ENCODE measurements at regions not wholly inside any gene's neighbourhood (a gene's known extent, or its start where the extent isn't known, plus 50 kb on each side); places are given as distances from the start of the nearest gene placed in this dataset.

DNA sequence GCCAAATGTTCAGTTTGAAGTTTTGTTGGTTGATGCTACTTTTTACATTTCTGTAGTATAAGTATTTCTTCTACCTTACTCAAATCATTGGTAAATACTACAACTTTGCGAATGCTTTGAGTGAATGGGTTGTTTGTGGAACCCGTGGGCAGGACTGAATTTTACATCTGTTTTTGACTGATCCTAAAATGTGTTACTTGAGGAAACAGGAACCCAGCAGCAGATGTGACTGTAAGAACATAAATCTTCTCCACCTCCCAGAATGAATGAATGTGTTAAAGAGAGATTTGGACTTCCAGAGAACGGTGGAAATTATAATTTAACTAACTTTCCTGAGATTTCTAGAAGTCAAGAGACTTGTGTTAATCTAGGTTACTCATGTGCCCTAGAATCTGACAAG lies 728.5 kb upstream of the MARCKS start:
- no peak overlapping the region for H3K4me3 ChIP-seq (ENCODE audit: low read depth, low read length)
- DNase-seq (ENCODE audit: low read depth): no peak
- POLR2A ChIA-PET: no interaction called here
- TF ChIP-seq, protein P1, sequence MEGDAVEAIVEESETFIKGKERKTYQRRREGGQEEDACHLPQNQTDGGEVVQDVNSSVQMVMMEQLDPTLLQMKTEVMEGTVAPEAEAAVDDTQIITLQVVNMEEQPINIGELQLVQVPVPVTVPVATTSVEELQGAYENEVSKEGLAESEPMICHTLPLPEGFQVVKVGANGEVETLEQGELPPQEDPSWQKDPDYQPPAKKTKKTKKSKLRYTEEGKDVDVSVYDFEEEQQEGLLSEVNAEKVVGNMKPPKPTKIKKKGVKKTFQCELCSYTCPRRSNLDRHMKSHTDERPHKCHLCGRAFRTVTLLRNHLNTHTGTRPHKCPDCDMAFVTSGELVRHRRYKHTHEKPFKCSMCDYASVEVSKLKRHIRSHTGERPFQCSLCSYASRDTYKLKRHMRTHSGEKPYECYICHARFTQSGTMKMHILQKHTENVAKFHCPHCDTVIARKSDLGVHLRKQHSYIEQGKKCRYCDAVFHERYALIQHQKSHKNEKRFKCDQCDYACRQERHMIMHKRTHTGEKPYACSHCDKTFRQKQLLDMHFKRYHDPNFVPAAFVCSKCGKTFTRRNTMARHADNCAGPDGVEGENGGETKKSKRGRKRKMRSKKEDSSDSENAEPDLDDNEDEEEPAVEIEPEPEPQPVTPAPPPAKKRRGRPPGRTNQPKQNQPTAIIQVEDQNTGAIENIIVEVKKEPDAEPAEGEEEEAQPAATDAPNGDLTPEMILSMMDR (IDR thresholded peaks at IDR 0.05; ENCODE audit: insufficient read depth, low read depth, low read length): no peak
- no peaks in the 10 kb centered on the region for H3K27me3 ChIP-seq (ENCODE audit: control insufficient read depth, insufficient read depth, low read length)
- CTCF ChIA-PET: no interaction called here
- H3K36me3 ChIP-seq (ENCODE audit: control insufficient read depth, insufficient read depth, low read length): no peaks in the 10 kb centered on the region

DNA sequence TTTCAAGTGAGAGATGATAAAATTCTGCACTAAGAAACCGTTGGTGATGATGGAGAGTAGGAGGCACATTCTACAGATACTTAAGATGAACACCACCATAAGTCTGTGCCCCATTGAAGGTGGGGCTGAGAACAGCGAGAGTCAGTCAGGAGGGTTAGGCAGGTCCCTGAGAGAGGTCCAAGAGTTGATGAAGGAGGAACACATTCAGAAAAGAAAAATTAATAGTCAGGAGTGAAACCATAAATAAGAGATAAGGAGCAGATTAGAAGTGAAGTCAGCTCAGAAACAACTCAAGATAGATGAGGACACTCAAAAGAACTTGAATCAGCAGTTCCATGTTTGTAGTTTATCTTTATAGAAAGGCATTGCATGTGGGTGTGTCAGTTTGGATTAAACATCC lies 727.2 kb upstream of the MARCKS start:
- POLR2A ChIA-PET: no interaction called here
- H3K36me3 ChIP-seq (ENCODE audit: control insufficient read depth, insufficient read depth, low read length): no peaks in the 10 kb centered on the region

DNA sequence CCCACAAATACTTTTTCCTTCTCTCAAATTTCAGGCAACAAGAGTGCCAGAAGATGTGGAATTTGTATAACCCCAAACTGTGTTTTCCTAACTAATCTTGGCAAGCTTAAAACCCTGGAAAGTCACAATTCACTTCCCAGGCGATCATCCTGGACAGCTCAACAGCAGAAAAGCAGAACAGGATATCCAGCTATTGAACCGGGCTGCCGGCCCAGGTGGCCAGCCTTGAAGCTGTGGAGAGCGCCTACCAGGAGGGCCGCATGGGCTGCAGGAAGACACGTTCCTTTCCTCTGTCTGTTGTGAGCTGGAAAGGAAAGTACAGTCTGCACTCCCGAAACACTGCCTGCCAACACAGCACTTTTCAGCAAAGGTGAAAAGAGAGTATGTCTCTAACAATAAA lies 719.7 kb upstream of the MARCKS start:
- CTCF ChIA-PET: no interaction called here
- Histone ChIP-seq H3K4me3 (ENCODE audit: low read depth, low read length) (no peak overlapping the region), H3K27me3 (ENCODE audit: control insufficient read depth, insufficient read depth, low read length) (no peaks in the 10 kb centered on the region), H3K36me3 (ENCODE audit: control insufficient read depth, insufficient read depth, low read length) (no peaks in the 10 kb centered on the region)
- no peak for DNase-seq (ENCODE audit: low read depth)
- POLR2A ChIA-PET: no interaction called here
- TF ChIP-seq, protein P1 (IDR thresholded peaks at IDR 0.05; ENCODE audit: insufficient read depth, low read depth, low read length): no peak

More for the DNA sequence above, 727.2 kb upstream of the MARCKS start:
- no peak for DNase-seq (ENCODE audit: low read depth)
- Histone ChIP-seq H3K27me3 (ENCODE audit: control insufficient read depth, insufficient read depth, low read length) (no peaks in the 10 kb centered on the region), H3K4me3 (ENCODE audit: low read depth, low read length) (no peak overlapping the region)
- CTCF ChIA-PET: interaction anchor here (1.8 kb wide), 1 partner anchor 9 kb away, joined by 4 read pairs; no protein-coding TSS in a partner anchor
- TF ChIP-seq, protein P1 (IDR thresholded peaks at IDR 0.05; ENCODE audit: insufficient read depth, low read depth, low read length): no peak

DNA sequence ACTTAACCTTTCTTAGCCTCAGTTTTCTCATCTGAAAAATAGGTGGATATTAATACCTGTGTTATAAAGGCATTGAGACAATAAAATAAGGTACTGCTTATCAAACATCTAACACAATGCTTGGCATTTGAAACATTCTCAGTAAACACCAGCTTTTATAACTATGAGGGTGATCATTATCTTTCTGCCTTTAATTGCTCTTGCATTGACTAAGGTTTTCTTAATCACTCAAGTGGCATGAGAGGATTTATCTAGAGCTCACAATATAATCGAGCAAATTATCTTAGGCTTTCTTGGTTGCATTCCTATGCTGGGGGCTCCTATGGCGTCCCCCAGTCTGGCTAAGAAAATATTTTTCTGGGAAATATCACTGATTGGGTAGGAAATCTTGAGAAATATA lies 716.4 kb upstream of the MARCKS start:
- POLR2A ChIA-PET: no interaction called here
- Histone ChIP-seq H3K4me3 (ENCODE audit: low read depth, low read length) (no peak overlapping the region), H3K27me3 (ENCODE audit: control insufficient read depth, insufficient read depth, low read length) (no peaks in the 10 kb centered on the region), H3K36me3 (ENCODE audit: control insufficient read depth, insufficient read depth, low read length) (no peaks in the 10 kb centered on the region)
- TF ChIP-seq, protein P1 (IDR thresholded peaks at IDR 0.05; ENCODE audit: insufficient read depth, low read depth, low read length): no peak
- DNase-seq (ENCODE audit: low read depth): no peak
- CTCF ChIA-PET: no interaction called here

DNA sequence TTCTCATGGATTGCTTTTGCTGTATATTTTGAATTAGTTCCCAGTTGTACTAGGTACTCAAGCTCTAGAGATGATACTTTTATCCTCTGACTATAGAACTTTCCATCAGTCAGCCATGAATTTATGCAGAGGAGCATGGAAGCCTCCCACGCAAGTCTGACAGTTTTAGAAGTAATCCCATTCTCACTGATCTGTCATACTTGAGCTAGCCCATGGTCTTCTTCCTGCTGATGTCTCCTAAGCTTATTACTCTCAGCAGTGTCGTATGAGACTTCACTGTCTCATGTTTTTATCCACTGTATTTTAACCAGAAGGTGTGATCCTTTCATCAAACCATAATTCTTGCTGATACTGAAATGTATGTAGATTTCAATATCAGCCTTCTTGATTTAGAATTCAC lies 715.2 kb upstream of the MARCKS start:
- TF ChIP-seq, protein P1 (IDR thresholded peaks at IDR 0.05; ENCODE audit: insufficient read depth, low read depth, low read length): no peak
- DNase-seq (ENCODE audit: low read depth): no peak
- H3K27me3 ChIP-seq (ENCODE audit: control insufficient read depth, insufficient read depth, low read length): no peaks in the 10 kb centered on the region
- H3K4me3 ChIP-seq (ENCODE audit: low read depth, low read length): no peak overlapping the region
- CTCF ChIA-PET: no interaction called here
- POLR2A ChIA-PET: no interaction called here
- no peaks in the 10 kb centered on the region for H3K36me3 ChIP-seq (ENCODE audit: control insufficient read depth, insufficient read depth, low read length)

Measured in BJ (cell line).